ENCODE measurements at regions not wholly inside any gene's neighbourhood (a gene's known extent, or its start where the extent isn't known, plus 50 kb on each side); places are given as distances from the start of the nearest gene placed in this dataset.

DNA sequence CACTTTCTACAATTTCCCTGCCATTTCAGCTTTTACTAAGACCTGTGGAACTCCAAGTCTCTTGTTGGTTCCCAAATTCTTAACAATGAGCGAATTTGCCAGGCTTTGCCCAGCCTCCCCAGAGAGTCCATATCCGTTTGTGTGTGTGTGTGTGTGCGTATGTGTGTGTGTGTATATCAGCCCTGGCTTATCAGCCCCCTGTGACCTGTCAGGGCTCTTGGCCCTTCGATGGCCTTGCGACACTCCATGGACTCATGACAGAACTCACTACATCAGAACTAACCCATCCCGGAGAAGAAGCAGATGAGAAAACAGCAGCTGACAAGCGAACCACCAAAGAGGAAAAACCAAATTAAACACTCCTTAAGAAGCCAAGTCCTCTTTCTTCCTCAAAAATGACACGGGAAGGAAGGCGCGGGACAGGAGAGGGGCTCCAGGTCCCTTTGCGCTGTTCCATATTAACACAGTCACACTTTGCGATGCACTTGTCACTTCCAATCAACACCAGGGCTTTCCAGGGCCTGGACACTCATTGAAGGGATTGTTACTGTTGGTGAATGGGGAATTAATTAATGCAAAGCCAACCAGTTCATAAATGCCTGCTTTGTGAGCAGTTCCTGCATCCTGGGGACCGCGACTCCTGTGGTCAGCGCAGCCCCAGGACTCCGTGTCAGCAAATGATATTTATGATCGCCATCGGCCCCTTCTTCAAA is 524.0 kb downstream of the CD83 start:
- no peaks in the 10 kb centered on the region for H3K9me3 ChIP-seq
- intact Hi-C loops (cut with DNase I; ENCODE audit: low total_unique reads) = no loop called here
- no peaks in the 10 kb centered on the region for H3K27me3 ChIP-seq
- no peak for DNase-seq
- no peak overlapping the region for H3K27ac ChIP-seq
- 87 to 95% (median 92%) methylated on average over 15 to 18 of the region's 18 CpGs for WGBS, 5 donors
- no peaks in the 10 kb centered on the region for H3K36me3 ChIP-seq
- peaks cover 6 to 18% (median 12%) of the 10 kb centered on the region in 4 donors for H3K4me1 ChIP-seq
- TF ChIP-seq POLR2A (IDR thresholded peaks at IDR 0.05) (no peak), CTCF (IDR thresholded peaks at IDR 0.05) (no peak), EP300 (IDR thresholded peaks at IDR 0.05) (no peak), POLR2AphosphoS5 (IDR thresholded peaks at IDR 0.05) (no peak)
- H3K4me3 ChIP-seq = no peak overlapping the region

- H3K9me3 ChIP-seq = no peaks in the 10 kb centered on the region
- H3K4me1 ChIP-seq = peaks cover 6 to 18% (median 12%) of the 10 kb centered on the region in 4 donors
- no peak overlapping the region for H3K4me3 ChIP-seq
- H3K27ac ChIP-seq = no peak overlapping the region
- DNase-seq = no peak
- intact Hi-C loops (cut with DNase I; ENCODE audit: low total_unique reads) = no loop called here
- 91 to 97% (median 94%) methylated on average over 7 to 8 of the region's 8 CpGs for WGBS, 5 donors
- no peak for TF ChIP-seq CTCF (IDR thresholded peaks at IDR 0.05)
- TF ChIP-seq EP300 (IDR thresholded peaks at IDR 0.05) = no peak
- TF ChIP-seq POLR2AphosphoS5 (IDR thresholded peaks at IDR 0.05) = no peak
- no peak for TF ChIP-seq POLR2A (IDR thresholded peaks at IDR 0.05)
- H3K36me3 ChIP-seq = no peaks in the 10 kb centered on the region
- no peaks in the 10 kb centered on the region for H3K27me3 ChIP-seq
Measured at GRCh38 chr6:14642136-14642505, 524.5 kb downstream of the CD83 start.

DNA sequence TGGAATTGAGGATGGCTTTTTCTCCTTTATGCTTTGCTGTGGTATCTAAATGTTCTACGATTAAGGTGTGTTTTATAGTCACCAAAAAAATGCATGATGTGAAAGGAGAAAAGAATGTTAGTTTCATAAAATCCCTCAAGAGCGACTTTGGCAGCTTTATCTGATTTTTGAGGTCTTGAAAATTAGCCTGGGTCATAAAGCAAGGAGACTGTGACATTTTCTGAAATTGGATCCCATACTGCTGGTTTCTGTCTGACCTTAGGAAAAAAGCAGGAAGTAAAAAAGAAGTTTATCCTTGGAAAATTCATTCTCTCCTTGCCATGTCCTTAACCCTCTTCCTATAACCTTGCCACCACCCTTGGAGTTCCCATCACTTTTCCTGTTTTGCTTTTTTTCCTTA is 525.3 kb downstream of the CD83 start:
- no peaks in the 10 kb centered on the region for H3K36me3 ChIP-seq
- no peak overlapping the region for H3K4me3 ChIP-seq
- intact Hi-C loops (cut with DNase I; ENCODE audit: low total_unique reads) = no loop called here
- H3K9me3 ChIP-seq = no peaks in the 10 kb centered on the region
- 88 to 92% (median 90%) methylated on average over 2 of the region's 2 CpGs for WGBS, 5 donors
- H3K27ac ChIP-seq = no peak overlapping the region
- H3K27me3 ChIP-seq = no peaks in the 10 kb centered on the region
- no peak for TF ChIP-seq POLR2AphosphoS5 (IDR thresholded peaks at IDR 0.05)
- no peak for TF ChIP-seq CTCF (IDR thresholded peaks at IDR 0.05)
- no peak for TF ChIP-seq EP300 (IDR thresholded peaks at IDR 0.05)
- no peak for TF ChIP-seq POLR2A (IDR thresholded peaks at IDR 0.05)
- peaks cover 6 to 18% (median 12%) of the 10 kb centered on the region in 4 donors for H3K4me1 ChIP-seq
- no peak for DNase-seq

DNA sequence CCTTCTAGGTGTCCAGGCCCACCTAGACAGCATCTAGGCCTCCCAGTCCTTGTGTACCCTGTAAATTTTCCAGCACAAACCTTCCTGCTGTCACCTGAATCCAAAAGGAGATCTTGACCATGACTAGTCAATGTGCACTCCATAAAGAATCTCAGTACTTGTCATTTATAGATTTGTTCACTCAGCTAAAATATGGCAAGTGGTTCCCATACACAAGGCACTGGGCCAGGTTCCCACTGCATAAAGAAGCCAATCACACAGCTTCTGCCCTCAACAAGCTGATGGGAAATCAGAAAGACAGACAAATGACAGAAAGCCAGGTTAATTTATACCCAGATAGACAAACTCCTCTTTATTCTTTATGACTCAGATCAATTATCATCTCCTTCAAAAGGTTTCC is 526.8 kb downstream of the CD83 start:
- Histone ChIP-seq H3K4me3 (no peak overlapping the region), H3K9me3 (no peaks in the 10 kb centered on the region), H3K27ac (no peak overlapping the region), H3K27me3 (no peaks in the 10 kb centered on the region), H3K36me3 (no peaks in the 10 kb centered on the region), H3K4me1 (peaks cover 0 to 3% (median 3%) of the 10 kb centered on the region in 4 donors)
- DNase-seq = no peak
- TF ChIP-seq POLR2A (IDR thresholded peaks at IDR 0.05) = no peak
- intact Hi-C loops (cut with DNase I; ENCODE audit: low total_unique reads) = no loop called here

- Histone ChIP-seq H3K9me3 (no peaks in the 10 kb centered on the region), H3K27me3 (no peaks in the 10 kb centered on the region), H3K4me1 (no peaks in the 10 kb centered on the region), H3K36me3 (no peaks in the 10 kb centered on the region), H3K4me3 (no peak overlapping the region), H3K27ac (no peak overlapping the region)
- no peak for DNase-seq
- 82 to 90% (median 86%) methylated on average over 5 of the region's 5 CpGs for WGBS, 5 donors
- TF ChIP-seq POLR2AphosphoS5 (IDR thresholded peaks at IDR 0.05) = no peak
- no peak for TF ChIP-seq POLR2A (IDR thresholded peaks at IDR 0.05)
- TF ChIP-seq CTCF (IDR thresholded peaks at IDR 0.05) = no peak
- TF ChIP-seq EP300 (IDR thresholded peaks at IDR 0.05) = no peak
- intact Hi-C loops (cut with DNase I; ENCODE audit: low total_unique reads) = no loop called here
Measured at GRCh38 chr6:14645221-14645620, 527.6 kb downstream of the CD83 start.
